PC-3 (cell line): ENCODE measurements at regions not wholly inside any gene's neighbourhood (a gene's known extent, or its start where the extent isn't known, plus 50 kb on each side); places are given as distances from the start of the nearest gene placed in this dataset.

Source experiments
- EZH2 ChIP-seq: fragments of 300-600 bp; sonication (generic); IDR thresholded peaks from one replicate; pipeline ENCODE4 v1.6.1; 2017; ENCODE audit warnings: antibody characterized with exemption, mild to moderate bottlenecking, low read length; ENCODE audit not compliant: unreplicated experiment
- EZH2phosphoT487 ChIP-seq: fragments of 300-600 bp; sonication (generic); IDR thresholded peaks from 2 replicates; pipeline ENCODE4 v1.6.1; 2018; ENCODE audit warnings: mild to moderate bottlenecking, antibody characterized with exemption, low read length, borderline replicate concordance

DNA sequence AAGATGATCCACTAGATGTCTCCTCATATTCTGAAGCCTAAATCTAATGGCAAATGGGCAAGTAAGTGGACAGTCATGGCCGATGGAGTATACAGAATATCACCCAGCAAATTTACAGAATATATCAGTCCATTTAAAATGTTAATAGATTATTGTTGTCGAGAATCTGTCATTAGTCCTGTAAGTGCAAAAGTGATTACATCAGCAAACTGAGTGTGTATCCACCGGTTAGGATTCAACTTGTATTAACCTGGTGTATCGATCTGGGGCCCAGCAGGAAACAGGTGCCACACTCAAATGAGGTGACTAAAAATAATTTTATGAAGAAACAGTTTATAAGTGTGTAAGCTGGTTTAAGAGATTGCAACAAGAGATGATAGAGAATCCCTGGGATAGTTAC, 367.9 kb upstream of the FAM47C start:
- TF ChIP-seq EZH2 (no peak), EZH2phosphoT487 (no peak)
